ENCODE measurements at regions not wholly inside any gene's neighbourhood (a gene's known extent, or its start where the extent isn't known, plus 50 kb on each side); places are given as distances from the start of the nearest gene placed in this dataset.

DNA sequence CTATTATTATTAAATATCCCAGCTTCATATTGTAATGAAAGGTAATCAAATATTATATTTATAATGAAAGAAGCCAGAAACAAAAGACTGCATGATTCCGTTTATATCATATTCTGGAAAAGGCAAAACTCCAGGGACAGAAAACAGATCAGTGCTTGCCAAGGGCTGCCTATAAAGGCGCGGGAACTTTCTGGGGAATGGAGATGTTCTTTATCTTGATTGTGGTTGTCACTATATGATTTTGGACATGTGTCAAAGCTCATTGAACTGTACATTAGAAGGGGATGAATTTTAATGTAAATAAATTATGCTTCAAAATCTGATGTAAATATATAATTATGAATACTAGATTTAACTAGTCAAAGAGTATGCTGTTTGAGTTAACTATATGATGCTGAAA, 115.4 kb upstream of the KRAS start:
- no peaks in the 10 kb centered on the region for H3K9me2 ChIP-seq (ENCODE audit: insufficient read depth, low read length)
- H3K4me3 ChIP-seq (ENCODE audit: low read length): no peak overlapping the region
- H3K36me3 ChIP-seq (ENCODE audit: insufficient read depth, low read length): no peaks in the 10 kb centered on the region
- no peaks in the 10 kb centered on the region for H4K20me1 ChIP-seq (ENCODE audit: insufficient read depth)
- no peaks in the 10 kb centered on the region for H3K9me3 ChIP-seq (ENCODE audit: low read length)
- H3F3A ChIP-seq (ENCODE audit: insufficient read depth, low read length, poor library complexity, severe bottlenecking): no peaks in the 10 kb centered on the region
- no peak overlapping the region for H3K27ac ChIP-seq (ENCODE audit: low read length)
- H3K9ac ChIP-seq (ENCODE audit: low read length): no peak overlapping the region
- no peak overlapping the region for H3K4me2 ChIP-seq (ENCODE audit: low read length)
- H3K79me2 ChIP-seq (replicated peaks; ENCODE audit: insufficient read depth, low read length): no peaks in the 10 kb centered on the region
- no peak overlapping the region for H2AFZ ChIP-seq (ENCODE audit: low read depth, low read length)
- TF ChIP-seq SMC3 (conservative IDR thresholded peaks at IDR 0.05; ENCODE audit: poor library complexity): no peak
- TF ChIP-seq, protein P1, sequence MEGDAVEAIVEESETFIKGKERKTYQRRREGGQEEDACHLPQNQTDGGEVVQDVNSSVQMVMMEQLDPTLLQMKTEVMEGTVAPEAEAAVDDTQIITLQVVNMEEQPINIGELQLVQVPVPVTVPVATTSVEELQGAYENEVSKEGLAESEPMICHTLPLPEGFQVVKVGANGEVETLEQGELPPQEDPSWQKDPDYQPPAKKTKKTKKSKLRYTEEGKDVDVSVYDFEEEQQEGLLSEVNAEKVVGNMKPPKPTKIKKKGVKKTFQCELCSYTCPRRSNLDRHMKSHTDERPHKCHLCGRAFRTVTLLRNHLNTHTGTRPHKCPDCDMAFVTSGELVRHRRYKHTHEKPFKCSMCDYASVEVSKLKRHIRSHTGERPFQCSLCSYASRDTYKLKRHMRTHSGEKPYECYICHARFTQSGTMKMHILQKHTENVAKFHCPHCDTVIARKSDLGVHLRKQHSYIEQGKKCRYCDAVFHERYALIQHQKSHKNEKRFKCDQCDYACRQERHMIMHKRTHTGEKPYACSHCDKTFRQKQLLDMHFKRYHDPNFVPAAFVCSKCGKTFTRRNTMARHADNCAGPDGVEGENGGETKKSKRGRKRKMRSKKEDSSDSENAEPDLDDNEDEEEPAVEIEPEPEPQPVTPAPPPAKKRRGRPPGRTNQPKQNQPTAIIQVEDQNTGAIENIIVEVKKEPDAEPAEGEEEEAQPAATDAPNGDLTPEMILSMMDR (IDR thresholded peaks at IDR 0.05; ENCODE audit: poor library complexity, severe bottlenecking): no peak
- TF ChIP-seq RAD21 (conservative IDR thresholded peaks at IDR 0.05): no peak
- no peak for TF ChIP-seq EZH2 (IDR thresholded peaks at IDR 0.05; ENCODE audit: borderline replicate concordance, insufficient read depth, low read length, poor library complexity, severe bottlenecking)
- no peak for TF ChIP-seq EP300 (conservative IDR thresholded peaks at IDR 0.05; ENCODE audit: poor library complexity, severe bottlenecking)
- H3K27me3 ChIP-seq (ENCODE audit: insufficient read depth, low read depth, low read length): no peaks in the 10 kb centered on the region

GRCh38 chr12:25365340-25365730, 114.6 kb upstream of the KRAS start:
- H3K79me2 ChIP-seq (replicated peaks; ENCODE audit: insufficient read depth, low read length): no peaks in the 10 kb centered on the region
- H3K27ac ChIP-seq (ENCODE audit: low read length): no peak overlapping the region
- no peaks in the 10 kb centered on the region for H4K20me1 ChIP-seq (ENCODE audit: insufficient read depth)
- no peaks in the 10 kb centered on the region for H3K9me2 ChIP-seq (ENCODE audit: insufficient read depth, low read length)
- no peaks in the 10 kb centered on the region for H3K9me3 ChIP-seq (ENCODE audit: low read length)
- no peaks in the 10 kb centered on the region for H3K36me3 ChIP-seq (ENCODE audit: insufficient read depth, low read length)
- no peak overlapping the region for H3K4me2 ChIP-seq (ENCODE audit: low read length)
- TF ChIP-seq EZH2 (IDR thresholded peaks at IDR 0.05; ENCODE audit: borderline replicate concordance, insufficient read depth, low read length, poor library complexity, severe bottlenecking) (no peak), POLR2AphosphoS5 (IDR thresholded peaks at IDR 0.05) (no peak)
- no peaks in the 10 kb centered on the region for H3K27me3 ChIP-seq (ENCODE audit: insufficient read depth, low read depth, low read length)
- H3K9ac ChIP-seq (ENCODE audit: low read length): no peak overlapping the region
- no peaks in the 10 kb centered on the region for H3F3A ChIP-seq (ENCODE audit: insufficient read depth, low read length, poor library complexity, severe bottlenecking)
- no peak overlapping the region for H2AFZ ChIP-seq (ENCODE audit: low read depth, low read length)
- H3K4me3 ChIP-seq (ENCODE audit: low read length): no peak overlapping the region

- no peaks in the 10 kb centered on the region for H3K9me2 ChIP-seq (ENCODE audit: insufficient read depth, low read length)
- H3K27ac ChIP-seq (ENCODE audit: low read length): no peak overlapping the region
- TF ChIP-seq MXI1 (conservative IDR thresholded peaks at IDR 0.05; ENCODE audit: poor library complexity, severe bottlenecking): no peak
- TF ChIP-seq EZH2 (IDR thresholded peaks at IDR 0.05; ENCODE audit: borderline replicate concordance, insufficient read depth, low read length, poor library complexity, severe bottlenecking): no peak
- TF ChIP-seq SMC3 (conservative IDR thresholded peaks at IDR 0.05; ENCODE audit: poor library complexity): no peak
- TF ChIP-seq REST (IDR thresholded peaks at IDR 0.05; ENCODE audit: borderline replicate concordance): no peak
- TF ChIP-seq TAF1 (IDR thresholded peaks at IDR 0.05; ENCODE audit: low read depth): no peak
- TF ChIP-seq, protein P1 (IDR thresholded peaks at IDR 0.05; ENCODE audit: poor library complexity, severe bottlenecking): no peak
- no peak for TF ChIP-seq POLR2AphosphoS5 (IDR thresholded peaks at IDR 0.05)
- no peak for TF ChIP-seq EP300 (conservative IDR thresholded peaks at IDR 0.05; ENCODE audit: poor library complexity, severe bottlenecking)
- no peak for TF ChIP-seq RAD21 (conservative IDR thresholded peaks at IDR 0.05)
- no peaks in the 10 kb centered on the region for H3K36me3 ChIP-seq (ENCODE audit: insufficient read depth, low read length)
- no peaks in the 10 kb centered on the region for H4K20me1 ChIP-seq (ENCODE audit: insufficient read depth)
- no peaks in the 10 kb centered on the region for H3F3A ChIP-seq (ENCODE audit: insufficient read depth, low read length, poor library complexity, severe bottlenecking)
- no peaks in the 10 kb centered on the region for H3K79me2 ChIP-seq (replicated peaks; ENCODE audit: insufficient read depth, low read length)
- no peak overlapping the region for H3K9ac ChIP-seq (ENCODE audit: low read length)
- H2AFZ ChIP-seq (ENCODE audit: low read depth, low read length): no peak overlapping the region
- H3K9me3 ChIP-seq (ENCODE audit: low read length): no peaks in the 10 kb centered on the region
- H3K4me2 ChIP-seq (ENCODE audit: low read length): no peak overlapping the region
- no peaks in the 10 kb centered on the region for H3K27me3 ChIP-seq (ENCODE audit: insufficient read depth, low read depth, low read length)
- no peak overlapping the region for H3K4me3 ChIP-seq (ENCODE audit: low read length)
Measured at GRCh38 chr12:25364529-25365339, 114.0 kb upstream of the KRAS start.

Data from neural cell (in vitro differentiated cells).